HG03457 (cell line): ENCODE measurements at regions not wholly inside any gene's neighbourhood (a gene's known extent, or its start where the extent isn't known, plus 50 kb on each side); places are given as distances from the start of the nearest gene placed in this dataset.

Experiments
- ATAC-seq: cut with Tn5 transposase; IDR thresholded peaks from one replicate; pipeline ENCODE4 v1.9.1; 2021; ENCODE audit warnings: moderate number of reproducible peaks; ENCODE audit not compliant: unreplicated experiment

- ATAC-seq = no peak
Measured at GRCh38 chr10:1939016-1939415, 201.7 kb upstream of the ADARB2 start.

- ATAC-seq = no peak
Measured at GRCh38 chr10:1938317-1938716, 201.0 kb upstream of the ADARB2 start.

DNA sequence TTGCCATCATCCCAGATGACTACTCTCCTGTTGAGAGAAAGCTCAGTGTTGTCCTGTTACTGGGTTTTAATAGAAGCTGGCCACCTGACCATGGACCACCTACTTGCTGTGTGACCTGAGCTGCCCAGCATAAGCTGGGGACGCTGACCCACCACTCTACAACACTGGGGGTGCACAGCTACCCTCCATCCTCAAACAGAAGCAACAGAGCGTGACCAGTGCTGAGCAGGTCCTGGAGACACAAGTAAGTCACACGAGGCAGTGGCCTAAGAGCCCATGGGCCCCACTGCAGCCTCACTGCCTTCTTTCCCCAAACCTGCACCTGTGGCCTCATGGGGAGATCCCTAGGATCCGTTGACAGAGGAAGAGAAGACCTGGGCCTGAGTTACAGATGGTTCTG is 198.6 kb upstream of the ADARB2 start:
- no peak for ATAC-seq

GRCh38 chr10:1933215-1933614 is 195.9 kb upstream of the ADARB2 start:
- ATAC-seq = no peak

- ATAC-seq = no peak
Measured at GRCh38 chr10:1932692-1933094, 195.4 kb upstream of the ADARB2 start.

DNA sequence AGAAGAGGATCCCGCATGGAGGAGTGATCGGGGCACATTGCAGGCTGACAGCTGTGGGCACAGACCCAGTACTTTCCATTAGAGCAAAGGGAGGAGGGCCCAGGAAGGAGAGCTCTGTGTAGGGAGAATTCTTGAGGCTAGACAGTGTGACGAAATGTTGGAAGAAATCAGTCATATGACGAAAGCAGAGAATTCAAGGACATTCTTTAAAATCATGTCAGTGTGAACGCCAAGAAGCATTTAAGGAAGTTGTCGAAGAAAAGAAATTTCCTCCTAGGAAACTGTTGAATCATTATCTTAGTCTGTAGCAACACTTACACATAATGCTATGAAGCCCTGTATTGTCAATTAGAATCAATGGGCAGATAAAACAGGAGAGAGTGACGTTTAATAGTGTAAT is 191.3 kb upstream of the ADARB2 start:
- no peak for ATAC-seq

- ATAC-seq = no peak
Measured at GRCh38 chr10:1923998-1924397, 186.7 kb upstream of the ADARB2 start.

DNA sequence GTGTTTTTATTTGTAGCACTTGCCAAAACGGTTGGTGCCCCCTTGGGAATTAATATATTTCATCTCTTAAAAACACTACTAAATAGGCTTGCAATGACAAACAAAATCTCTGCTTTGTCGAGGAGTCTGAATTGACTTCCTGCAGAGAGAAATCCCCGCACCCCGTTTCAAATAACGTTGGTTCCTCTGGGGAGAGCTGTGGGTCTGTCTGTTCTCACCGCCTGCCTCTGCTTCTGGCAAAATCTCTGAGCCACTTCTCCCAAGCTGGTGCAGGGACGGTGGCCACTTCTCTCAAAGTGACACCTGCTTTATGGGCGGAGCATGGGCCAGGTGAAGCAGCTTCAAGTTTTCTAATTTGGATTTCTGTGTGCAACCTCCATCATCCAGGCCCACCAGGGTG is 186.3 kb upstream of the ADARB2 start:
- ATAC-seq = no peak

DNA sequence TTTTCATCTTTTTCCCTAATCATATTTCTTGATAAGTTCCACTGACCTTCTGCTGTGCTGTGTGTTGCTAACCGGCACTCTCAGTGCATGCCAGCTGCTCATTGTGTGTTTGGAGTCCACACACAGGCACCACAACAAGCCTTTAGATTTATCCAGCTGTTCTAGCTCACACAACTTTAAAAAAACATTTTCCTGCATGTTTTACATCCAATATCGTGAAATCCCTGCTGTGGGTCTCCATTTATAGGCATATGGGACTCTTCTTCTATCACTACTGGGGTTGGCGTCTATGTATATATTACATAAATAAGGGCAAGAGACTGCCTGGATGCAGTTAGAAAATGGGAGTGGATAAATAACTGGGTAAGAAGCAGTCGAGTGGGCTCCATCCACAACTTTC is 183.6 kb upstream of the ADARB2 start:
- ATAC-seq = no peak

DNA sequence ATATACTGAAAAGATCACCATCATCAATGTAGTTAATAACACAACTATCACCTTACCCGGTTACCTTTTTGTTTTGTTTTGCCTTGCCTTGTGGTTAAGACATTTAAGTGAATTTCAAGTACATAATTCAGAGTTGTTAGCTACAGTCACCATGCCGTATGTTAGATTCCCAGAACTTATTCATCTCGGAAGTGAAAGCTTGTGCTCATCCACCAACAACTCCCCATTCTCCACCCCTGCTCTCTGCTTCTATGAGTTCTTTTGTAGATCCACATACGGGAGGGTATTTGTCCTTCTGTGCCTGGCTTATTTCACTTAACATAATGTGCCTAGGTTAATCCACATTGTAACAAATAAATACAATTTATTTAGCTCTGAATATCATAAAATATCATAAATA is 182.8 kb upstream of the ADARB2 start:
- ATAC-seq = no peak

- no peak for ATAC-seq
Measured at GRCh38 chr10:1911771-1912170, 174.4 kb upstream of the ADARB2 start.

GRCh38 chr10:1903982-1904381 is 166.7 kb upstream of the ADARB2 start:
- ATAC-seq = no peak

GRCh38 chr10:1896153-1896552 is 158.8 kb upstream of the ADARB2 start:
- ATAC-seq = no peak

GRCh38 chr10:1895691-1896090 is 158.4 kb upstream of the ADARB2 start:
- ATAC-seq = no peak

GRCh38 chr10:1894912-1895311 is 157.6 kb upstream of the ADARB2 start:
- ATAC-seq = no peak

DNA sequence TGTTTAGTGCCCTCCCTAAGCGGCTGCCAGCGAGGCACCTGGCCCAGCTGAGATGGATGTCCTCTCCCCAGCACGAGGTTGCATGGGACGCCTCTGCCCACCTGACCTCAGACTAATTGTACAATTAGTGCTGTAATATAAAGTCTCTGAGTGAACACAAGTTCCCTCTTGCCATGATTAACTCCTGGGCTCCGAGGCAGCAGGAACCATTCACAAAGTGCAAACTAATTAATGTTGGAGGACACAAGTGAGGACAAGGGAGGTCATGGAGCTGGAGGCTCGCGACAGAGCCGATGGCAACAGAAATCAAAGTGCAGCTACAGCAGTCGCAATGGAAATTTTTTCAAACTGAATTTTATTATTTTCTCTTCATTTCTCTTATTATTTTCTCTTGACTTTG is 156.6 kb upstream of the ADARB2 start:
- ATAC-seq = no peak

DNA sequence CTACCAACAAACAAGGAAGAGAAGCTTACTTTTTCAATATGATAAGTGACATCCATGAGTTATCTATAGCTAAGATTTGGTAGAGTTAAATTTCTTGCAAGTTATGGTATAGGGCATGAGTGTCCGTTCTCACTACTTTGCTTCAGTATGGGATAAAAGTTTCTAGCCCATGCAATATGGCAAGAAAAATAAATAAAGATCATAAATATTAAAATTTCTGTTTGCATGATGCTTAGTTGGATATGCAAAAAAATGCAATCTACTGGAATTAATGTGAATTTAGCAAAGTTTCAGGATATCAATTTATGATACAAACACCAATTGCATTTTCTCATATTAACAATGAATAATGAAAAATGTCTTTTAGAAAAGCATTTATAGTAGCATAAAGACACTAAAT is 148.7 kb upstream of the ADARB2 start:
- no peak for ATAC-seq

GRCh38 chr10:1882728-1883127 is 145.4 kb upstream of the ADARB2 start:
- no peak for ATAC-seq

- ATAC-seq = no peak
Measured at GRCh38 chr10:1882180-1882579, 144.9 kb upstream of the ADARB2 start.

DNA sequence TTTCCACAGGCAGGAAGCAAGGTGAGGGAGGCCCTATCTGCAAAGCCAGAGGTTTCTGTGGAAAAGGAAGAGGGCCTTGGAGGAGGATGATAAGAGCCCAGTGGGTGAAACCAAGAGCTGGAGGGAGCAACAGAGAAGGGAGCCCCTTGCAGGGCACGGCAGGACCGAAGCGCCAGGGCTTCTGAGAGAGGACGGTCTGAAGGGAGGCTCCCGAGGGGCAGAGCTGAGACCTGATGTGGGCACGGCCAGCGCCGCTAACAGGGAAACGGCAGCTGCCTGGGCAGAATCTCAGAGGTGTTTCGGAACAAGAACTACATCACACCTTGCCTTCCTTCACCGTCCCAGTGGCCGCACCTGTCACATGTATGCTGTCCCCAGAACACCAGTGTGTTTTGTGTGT is 144.3 kb upstream of the ADARB2 start:
- ATAC-seq = no peak

DNA sequence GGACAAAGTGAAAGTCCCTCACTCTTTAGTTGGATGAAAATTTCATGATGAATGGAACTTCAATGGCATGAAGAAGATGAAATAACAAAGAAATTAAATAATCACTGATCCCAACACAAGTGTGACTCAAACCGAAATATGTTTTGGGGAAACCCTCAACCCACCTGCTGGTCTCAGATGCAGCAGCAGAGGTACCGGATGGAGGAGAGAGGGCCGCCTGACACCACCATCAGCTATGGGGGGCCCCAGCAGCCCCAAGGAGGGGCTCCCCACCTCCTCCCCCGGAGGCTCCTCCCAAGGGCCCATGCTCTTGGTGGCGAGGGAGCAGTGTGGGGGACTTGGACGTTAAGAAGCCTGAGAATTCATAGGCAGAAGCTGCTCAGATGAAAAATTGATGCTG is 137.2 kb upstream of the ADARB2 start:
- ATAC-seq = no peak

DNA sequence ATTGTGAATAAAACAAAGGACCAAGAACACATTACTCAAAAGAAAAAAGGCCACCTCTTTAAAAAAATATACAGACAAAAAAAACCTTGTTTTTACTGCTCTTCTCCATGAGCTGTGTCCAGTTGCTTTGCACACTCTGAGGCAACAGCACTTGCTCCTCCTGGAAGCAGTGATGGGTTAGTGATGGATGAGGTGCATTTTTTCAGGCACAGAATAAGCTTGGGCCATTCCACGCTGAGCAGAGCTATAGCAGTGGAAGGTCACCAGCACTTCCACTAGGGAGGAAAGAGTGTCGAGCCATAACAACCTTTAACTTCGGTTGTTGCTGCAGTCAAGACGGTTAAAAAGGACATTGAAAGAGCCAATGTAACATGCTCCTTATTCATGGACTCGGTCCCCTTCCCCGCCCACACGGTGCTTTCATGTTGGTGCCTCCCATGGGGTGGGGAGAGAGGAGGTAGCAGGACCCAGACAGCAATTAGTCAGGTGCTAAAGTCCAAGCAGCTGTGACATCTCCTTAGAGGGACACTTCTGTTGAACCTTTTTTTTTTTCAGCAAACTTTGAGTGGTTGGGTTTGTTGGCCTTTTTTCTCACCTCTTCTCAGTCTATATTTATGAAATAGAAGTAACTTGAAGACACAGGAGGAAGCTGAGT is 136.5 kb upstream of the ADARB2 start:
- no peak for ATAC-seq

GRCh38 chr10:1872151-1872726 is 134.9 kb upstream of the ADARB2 start:
- no peak for ATAC-seq
